CMK (cell line): ENCODE measurements at regions not wholly inside any gene's neighbourhood (a gene's known extent, or its start where the extent isn't known, plus 50 kb on each side); places are given as distances from the start of the nearest gene placed in this dataset.

ENCODE experiments used
- DNase-seq: peaks from one replicate; pipeline ENCODE4 v3.0.0-alpha.2; 2010; ENCODE audit warnings: low read depth

GRCh38 chr11:88448131-88448670, 110.7 kb upstream of the CTSC start:
- DNase-seq = no peak

GRCh38 chr11:88447281-88447680, 109.7 kb upstream of the CTSC start:
- DNase-seq = no peak

GRCh38 chr11:88439356-88439755, 101.8 kb upstream of the CTSC start:
- DNase-seq = no peak

- DNase-seq = no peak
Measured at GRCh38 chr11:88438721-88439120, 101.2 kb upstream of the CTSC start.

- no peak for DNase-seq
Measured at GRCh38 chr11:88435415-88435814, 97.9 kb upstream of the CTSC start.

GRCh38 chr11:88434333-88434976, 96.9 kb upstream of the CTSC start:
- DNase-seq = no peak

GRCh38 chr11:88433536-88434230, 96.1 kb upstream of the CTSC start:
- no peak for DNase-seq

GRCh38 chr11:88431675-88432341, 94.3 kb upstream of the CTSC start:
- DNase-seq = no peak

- DNase-seq = no peak
Measured at GRCh38 chr11:88428959-88429358, 91.4 kb upstream of the CTSC start.

GRCh38 chr11:88427719-88428118, 90.2 kb upstream of the CTSC start:
- no peak for DNase-seq

- DNase-seq = no peak
Measured at GRCh38 chr11:88424881-88425280, 87.3 kb upstream of the CTSC start.

- DNase-seq = peak; percentile 73
Measured at GRCh38 chr11:88421530-88421929, 84.0 kb upstream of the CTSC start.

GRCh38 chr11:88420165-88420791, 82.7 kb upstream of the CTSC start:
- DNase-seq = peak; percentile 32

- no peak for DNase-seq
Measured at GRCh38 chr11:88418508-88418907, 81.0 kb upstream of the CTSC start.

- no peak for DNase-seq
Measured at GRCh38 chr11:88415495-88415894, 78.0 kb upstream of the CTSC start.

GRCh38 chr11:88414981-88415413, 77.5 kb upstream of the CTSC start:
- DNase-seq = no peak

GRCh38 chr11:88414385-88414861, 76.9 kb upstream of the CTSC start:
- peak; percentile 68 for DNase-seq

- DNase-seq = no peak
Measured at GRCh38 chr11:88411265-88411664, 73.7 kb upstream of the CTSC start.

- no peak for DNase-seq
Measured at GRCh38 chr11:88410656-88411055, 73.1 kb upstream of the CTSC start.

GRCh38 chr11:88410056-88410455, 72.5 kb upstream of the CTSC start:
- no peak for DNase-seq

GRCh38 chr11:88406876-88407275, 69.3 kb upstream of the CTSC start:
- no peak for DNase-seq

GRCh38 chr11:88405853-88406252, 68.3 kb upstream of the CTSC start:
- no peak for DNase-seq
